ENCODE measurements at regions not wholly inside any gene's neighbourhood (a gene's known extent, or its start where the extent isn't known, plus 50 kb on each side); places are given as distances from the start of the nearest gene placed in this dataset.

- TF ChIP-seq CTCF (IDR thresholded peaks at IDR 0.05; ENCODE audit: insufficient read depth, low read length), result no peak
- DNase-seq (ENCODE audit: low read depth), result peak; percentile 11
- no peak overlapping the region for H3K4me3 ChIP-seq (ENCODE audit: low read depth, low read length)
Observed at GRCh38 chr2:19607400-19607799, 249.0 kb upstream of the OSR1 start.

GRCh38 chr2:19600982-19601381 is 242.6 kb upstream of the OSR1 start:
- TF ChIP-seq CTCF (IDR thresholded peaks at IDR 0.05; ENCODE audit: insufficient read depth, low read length), result no peak
- no peak for DNase-seq (ENCODE audit: low read depth)
- H3K4me3 ChIP-seq (ENCODE audit: low read depth, low read length), result no peak overlapping the region

GRCh38 chr2:19600506-19600905 is 242.1 kb upstream of the OSR1 start:
- no peak for DNase-seq (ENCODE audit: low read depth)
- no peak for TF ChIP-seq CTCF (IDR thresholded peaks at IDR 0.05; ENCODE audit: insufficient read depth, low read length)
- H3K4me3 ChIP-seq (ENCODE audit: low read depth, low read length), result no peak overlapping the region

GRCh38 chr2:19598971-19599370 is 240.5 kb upstream of the OSR1 start:
- TF ChIP-seq CTCF (IDR thresholded peaks at IDR 0.05; ENCODE audit: insufficient read depth, low read length), result no peak
- no peak overlapping the region for H3K4me3 ChIP-seq (ENCODE audit: low read depth, low read length)
- DNase-seq (ENCODE audit: low read depth), result no peak

- TF ChIP-seq CTCF (IDR thresholded peaks at IDR 0.05; ENCODE audit: insufficient read depth, low read length), result no peak
- DNase-seq (ENCODE audit: low read depth), result no peak
- H3K4me3 ChIP-seq (ENCODE audit: low read depth, low read length), result no peak overlapping the region
Observed at GRCh38 chr2:19592197-19592596, 233.8 kb upstream of the OSR1 start.

GRCh38 chr2:19589791-19590190 is 231.4 kb upstream of the OSR1 start:
- no peak for DNase-seq (ENCODE audit: low read depth)
- no peak for TF ChIP-seq CTCF (IDR thresholded peaks at IDR 0.05; ENCODE audit: insufficient read depth, low read length)
- no peak overlapping the region for H3K4me3 ChIP-seq (ENCODE audit: low read depth, low read length)

GRCh38 chr2:19580830-19581229 is 222.4 kb upstream of the OSR1 start:
- DNase-seq (ENCODE audit: low read depth), result no peak
- no peak overlapping the region for H3K4me3 ChIP-seq (ENCODE audit: low read depth, low read length)
- TF ChIP-seq CTCF (IDR thresholded peaks at IDR 0.05; ENCODE audit: insufficient read depth, low read length), result no peak

Measured in fibroblast of the aortic adventitia (primary cell).